Choroid plexus epithelial cell (primary cell): ENCODE measurements at regions not wholly inside any gene's neighbourhood (a gene's known extent, or its start where the extent isn't known, plus 50 kb on each side); places are given as distances from the start of the nearest gene placed in this dataset.

ENCODE experiments used
- DNase-seq: peaks from one replicate; pipeline ENCODE4 v3.0.0-alpha.2; 2010; ENCODE audit warnings: low read depth
- H3K4me3 ChIP-seq: 2 replicates; pipeline ENCODE4 v1.5.1; 2011; ENCODE audit warnings: low read depth, mild to moderate bottlenecking, control low read depth, low read length, moderate library complexity
- TF ChIP-seq, protein P1 (sequence below): conservative IDR thresholded peaks from 2 replicates; pipeline ENCODE4 v1.5.1; 2011; ENCODE audit warnings: low read depth, mild to moderate bottlenecking, control low read depth, inconsistent platforms, low read length, moderate library complexity

DNA sequence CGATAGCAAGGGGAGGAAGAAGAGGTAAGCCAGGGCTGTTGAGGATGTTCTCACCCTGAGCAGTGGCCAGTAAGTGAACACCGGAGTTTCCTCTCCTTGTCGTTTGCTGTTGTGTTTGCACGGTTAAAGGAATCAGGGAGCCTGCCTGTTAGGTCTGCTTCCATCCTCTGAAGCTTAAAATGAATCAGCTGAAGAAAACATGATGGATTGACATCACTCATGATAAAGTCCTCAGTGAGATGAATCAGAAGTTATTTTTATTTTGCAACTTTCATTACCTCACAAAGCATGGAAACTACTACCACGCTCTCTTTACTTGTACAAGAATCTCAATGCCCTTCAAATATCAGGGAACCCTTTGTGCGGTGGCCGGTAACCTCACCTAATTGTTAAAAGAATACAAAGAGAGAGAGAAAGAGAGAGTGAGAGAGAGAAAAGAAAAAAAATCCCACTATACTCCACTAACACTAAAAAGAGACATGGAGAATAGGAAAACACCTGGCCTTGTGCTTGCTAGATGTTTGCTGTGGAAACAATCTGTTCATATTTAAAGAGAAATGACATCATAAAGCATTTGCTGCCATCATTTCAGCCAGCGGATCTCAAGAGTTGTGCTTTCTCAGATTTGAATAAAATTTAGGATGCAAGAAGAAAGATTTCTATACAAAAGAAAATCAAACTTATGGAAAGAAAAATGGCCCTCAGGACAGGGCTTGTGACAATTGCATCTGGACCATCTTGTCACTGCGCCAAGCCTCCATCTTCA lies 441.6 kb upstream of the SALL1 start:
- DNase-seq = no peak
- no peak overlapping the region for H3K4me3 ChIP-seq
- TF ChIP-seq, protein P1, sequence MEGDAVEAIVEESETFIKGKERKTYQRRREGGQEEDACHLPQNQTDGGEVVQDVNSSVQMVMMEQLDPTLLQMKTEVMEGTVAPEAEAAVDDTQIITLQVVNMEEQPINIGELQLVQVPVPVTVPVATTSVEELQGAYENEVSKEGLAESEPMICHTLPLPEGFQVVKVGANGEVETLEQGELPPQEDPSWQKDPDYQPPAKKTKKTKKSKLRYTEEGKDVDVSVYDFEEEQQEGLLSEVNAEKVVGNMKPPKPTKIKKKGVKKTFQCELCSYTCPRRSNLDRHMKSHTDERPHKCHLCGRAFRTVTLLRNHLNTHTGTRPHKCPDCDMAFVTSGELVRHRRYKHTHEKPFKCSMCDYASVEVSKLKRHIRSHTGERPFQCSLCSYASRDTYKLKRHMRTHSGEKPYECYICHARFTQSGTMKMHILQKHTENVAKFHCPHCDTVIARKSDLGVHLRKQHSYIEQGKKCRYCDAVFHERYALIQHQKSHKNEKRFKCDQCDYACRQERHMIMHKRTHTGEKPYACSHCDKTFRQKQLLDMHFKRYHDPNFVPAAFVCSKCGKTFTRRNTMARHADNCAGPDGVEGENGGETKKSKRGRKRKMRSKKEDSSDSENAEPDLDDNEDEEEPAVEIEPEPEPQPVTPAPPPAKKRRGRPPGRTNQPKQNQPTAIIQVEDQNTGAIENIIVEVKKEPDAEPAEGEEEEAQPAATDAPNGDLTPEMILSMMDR = no peak

DNA sequence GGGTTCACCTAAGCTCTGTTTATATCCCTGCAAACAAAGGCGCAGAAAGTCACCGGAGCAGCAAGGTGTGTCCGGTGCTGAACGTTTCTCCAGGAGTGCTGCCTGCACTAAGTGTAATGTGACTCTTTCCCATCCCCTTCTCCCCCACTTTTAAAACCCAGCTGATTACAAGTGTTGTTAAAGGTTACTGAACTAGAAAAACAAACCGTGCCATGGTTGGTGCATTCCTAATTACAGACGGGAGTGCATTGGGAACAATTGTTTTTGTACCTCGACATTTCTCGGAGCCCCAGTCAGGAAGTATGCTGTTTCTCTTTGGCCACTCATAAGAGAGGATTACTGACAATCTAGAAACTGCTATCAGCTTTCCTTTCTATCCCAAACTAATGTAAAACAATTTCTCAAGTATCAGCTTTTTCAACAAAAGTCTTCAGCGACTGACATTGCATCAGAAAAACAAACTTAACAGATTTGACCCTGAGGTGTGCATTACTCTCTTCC lies 441.0 kb upstream of the SALL1 start:
- no peak for DNase-seq
- H3K4me3 ChIP-seq = no peak overlapping the region
- TF ChIP-seq, protein P1 = no peak

DNA sequence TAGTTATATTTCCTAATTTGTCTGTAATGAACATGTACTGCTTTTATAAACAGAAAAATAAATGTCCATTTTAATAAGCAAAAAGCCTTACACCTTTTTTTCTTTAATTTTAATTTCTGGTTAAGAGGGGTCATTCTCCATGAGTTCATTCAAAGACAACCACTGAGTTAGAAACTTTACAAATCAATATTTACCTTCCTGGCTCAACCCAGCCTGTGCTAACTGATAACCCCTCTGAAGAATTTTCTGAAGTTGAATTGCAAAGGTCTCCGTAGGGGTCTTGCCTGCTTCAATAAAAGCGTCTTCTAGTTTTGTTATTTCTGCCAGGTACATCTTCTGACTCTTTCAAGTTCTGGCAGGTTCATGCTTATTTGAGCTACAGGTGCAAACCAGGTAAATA lies 440.4 kb upstream of the SALL1 start:
- TF ChIP-seq, protein P1 = no peak
- DNase-seq = no peak
- no peak overlapping the region for H3K4me3 ChIP-seq

DNA sequence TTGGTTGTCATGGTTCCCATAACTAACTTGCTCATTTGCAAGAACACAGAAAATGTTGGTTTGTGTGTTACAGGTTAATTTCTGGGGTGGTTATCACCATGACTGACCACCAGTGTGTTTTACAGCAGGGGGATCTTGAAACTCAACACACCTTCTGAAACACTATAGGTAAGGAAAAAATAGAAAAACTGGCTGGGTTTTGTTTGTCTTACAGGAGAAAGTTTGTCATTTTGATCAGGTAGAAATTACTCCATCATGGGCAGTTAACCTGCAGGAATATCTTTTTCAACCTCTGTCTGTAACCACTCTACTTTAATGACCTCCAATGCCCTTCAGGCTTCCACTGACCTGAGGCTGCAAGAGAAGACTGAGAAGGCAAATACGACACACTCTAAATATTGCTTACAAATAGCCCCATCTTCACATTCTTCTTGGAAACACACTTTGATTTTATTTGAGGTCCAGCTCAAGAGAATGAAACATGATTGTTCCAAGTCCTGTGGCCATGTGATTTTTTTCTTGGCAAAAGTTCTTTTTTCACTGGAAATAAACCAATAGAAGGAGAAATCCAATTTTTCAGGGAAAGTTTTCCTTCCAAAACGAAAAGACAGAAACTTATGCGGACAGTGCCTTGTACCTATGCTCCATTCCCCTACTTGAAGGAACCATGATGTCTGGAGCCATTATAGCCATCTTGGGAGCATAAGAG lies 428.7 kb upstream of the SALL1 start:
- TF ChIP-seq, protein P1 = no peak
- DNase-seq = no peak
- no peak overlapping the region for H3K4me3 ChIP-seq

DNA sequence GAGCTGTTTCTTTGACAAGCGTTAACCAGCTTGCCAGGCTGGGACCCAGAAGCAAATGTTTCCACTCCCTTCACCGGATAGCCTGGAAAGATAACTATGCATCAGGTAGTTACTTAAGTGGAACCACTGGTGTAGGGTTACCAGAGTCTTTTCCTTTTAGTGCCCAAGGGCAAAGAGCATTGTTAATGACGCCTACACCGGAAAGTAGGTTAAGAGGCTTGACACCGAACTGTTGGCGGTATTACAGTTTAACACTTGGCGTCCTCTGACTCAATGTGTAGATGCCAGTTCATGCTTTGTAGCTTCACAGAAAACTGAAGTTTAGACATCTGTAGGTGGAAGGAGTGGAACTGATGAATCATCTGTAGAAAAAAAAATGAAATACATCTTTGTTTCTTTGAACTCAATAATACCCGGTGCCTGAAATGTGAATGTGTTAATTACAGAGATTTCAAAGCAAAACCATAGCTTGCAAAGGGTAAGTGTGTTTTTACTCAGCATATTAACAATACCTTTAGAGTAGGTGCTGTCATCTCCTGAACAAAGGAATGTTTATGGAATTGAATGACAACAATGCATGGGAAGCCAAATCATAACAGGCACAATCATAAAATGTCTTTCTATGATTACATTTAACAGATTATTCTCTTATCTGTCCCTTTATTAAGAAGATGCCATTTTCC lies 426.7 kb upstream of the SALL1 start:
- DNase-seq = peak; percentile 40
- TF ChIP-seq, protein P1 = no peak
- H3K4me3 ChIP-seq = no peak overlapping the region

DNA sequence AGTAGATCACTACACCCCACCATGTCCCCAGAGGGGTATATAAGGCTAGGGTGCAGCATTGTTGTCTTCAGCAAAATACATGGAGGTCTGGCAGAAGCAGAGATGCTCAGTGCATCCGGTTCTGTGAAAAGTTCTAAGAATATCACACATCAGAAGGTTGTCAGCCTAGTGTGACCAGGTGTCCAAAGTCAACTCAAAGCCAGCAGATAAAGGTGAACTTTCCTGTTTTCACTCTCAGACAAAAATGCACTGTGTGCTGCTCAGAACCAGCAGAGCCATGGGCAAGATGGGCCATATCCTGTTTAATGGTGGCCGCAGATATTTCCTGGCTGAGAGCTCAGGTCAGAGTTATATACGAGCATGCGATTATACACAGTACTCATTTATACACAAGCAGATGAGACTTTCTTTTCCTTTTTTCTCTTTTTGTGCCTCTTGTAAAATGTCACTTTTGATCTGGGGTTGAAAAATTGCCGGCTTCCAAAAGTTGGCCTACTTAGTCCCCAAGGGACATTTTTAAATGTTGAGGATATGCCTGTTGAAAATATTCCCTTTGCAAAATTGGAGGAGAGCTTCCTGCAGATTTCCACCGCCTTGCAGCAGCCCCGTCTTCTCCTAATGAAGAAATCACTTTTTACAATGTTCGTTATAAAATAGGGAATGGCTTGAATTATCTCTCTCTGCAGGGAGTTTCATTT lies 425.6 kb upstream of the SALL1 start:
- TF ChIP-seq, protein P1 = no peak
- no peak overlapping the region for H3K4me3 ChIP-seq
- no peak for DNase-seq
